ENCODE measurements at regions not wholly inside any gene's neighbourhood (a gene's known extent, or its start where the extent isn't known, plus 50 kb on each side); places are given as distances from the start of the nearest gene placed in this dataset.

GRCh38 chr2:19695706-19696105, 206.1 kb downstream of the TTC32 start:
- TF ChIP-seq CTCF (conservative IDR thresholded peaks at IDR 0.05; ENCODE audit: low read depth, low read length) (no peak), EZH2 (IDR thresholded peaks at IDR 0.05; ENCODE audit: low read length, unreplicated experiment) (no peak)

Data from PC-3 (cell line).